GM19438 (cell line): ENCODE measurements at regions not wholly inside any gene's neighbourhood (a gene's known extent, or its start where the extent isn't known, plus 50 kb on each side); places are given as distances from the start of the nearest gene placed in this dataset.

Source experiments
- ATAC-seq: cut with Tn5 transposase; IDR thresholded peaks from one replicate; pipeline ENCODE4 v1.9.1; 2021; ENCODE audit warnings: low read depth; ENCODE audit not compliant: unreplicated experiment

GRCh38 chr2:104481341-104481740 is 372.6 kb upstream of the POU3F3 start:
- no peak for ATAC-seq

- no peak for ATAC-seq
Observed at GRCh38 chr2:104487366-104487765, 366.5 kb upstream of the POU3F3 start.

DNA sequence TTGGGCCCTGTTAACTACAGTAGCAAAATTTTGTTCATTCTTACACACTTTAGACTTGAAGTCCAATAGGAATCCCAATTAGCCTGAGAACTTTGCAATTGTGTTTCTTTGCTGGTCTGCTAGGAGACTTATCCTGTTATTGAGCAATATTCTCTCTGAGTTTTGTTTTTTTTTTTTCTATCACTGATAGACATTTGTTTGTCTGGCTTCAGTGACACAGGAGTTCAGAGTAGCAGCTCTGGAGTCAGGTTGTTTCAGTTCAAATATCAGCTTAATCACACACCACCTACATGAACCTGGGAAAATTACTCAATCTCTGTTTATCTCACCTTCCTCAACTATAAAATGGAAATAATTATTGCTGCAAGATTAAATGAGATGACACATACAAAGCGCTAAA is 360.2 kb upstream of the POU3F3 start:
- no peak for ATAC-seq

DNA sequence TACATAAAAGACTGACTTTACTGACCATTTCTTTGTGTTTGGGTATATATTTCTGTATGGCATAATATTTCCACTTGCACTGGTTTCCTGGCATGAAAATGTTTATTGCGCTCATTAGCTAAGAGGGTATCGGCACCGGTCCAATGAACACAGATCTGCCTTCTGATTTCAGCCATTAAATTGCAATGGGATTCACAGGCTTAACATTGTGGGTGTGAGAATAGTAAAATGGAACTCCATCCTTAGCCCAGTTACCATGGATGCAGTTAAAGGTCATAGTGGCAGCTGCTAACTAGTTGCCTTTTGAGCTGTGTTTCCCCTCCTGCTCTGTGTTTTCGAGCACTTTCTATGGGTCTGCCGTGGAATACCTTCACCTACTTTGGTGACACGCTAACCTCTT is 352.6 kb upstream of the POU3F3 start:
- no peak for ATAC-seq

- no peak for ATAC-seq
Observed at GRCh38 chr2:104501929-104502328, 352.0 kb upstream of the POU3F3 start.

DNA sequence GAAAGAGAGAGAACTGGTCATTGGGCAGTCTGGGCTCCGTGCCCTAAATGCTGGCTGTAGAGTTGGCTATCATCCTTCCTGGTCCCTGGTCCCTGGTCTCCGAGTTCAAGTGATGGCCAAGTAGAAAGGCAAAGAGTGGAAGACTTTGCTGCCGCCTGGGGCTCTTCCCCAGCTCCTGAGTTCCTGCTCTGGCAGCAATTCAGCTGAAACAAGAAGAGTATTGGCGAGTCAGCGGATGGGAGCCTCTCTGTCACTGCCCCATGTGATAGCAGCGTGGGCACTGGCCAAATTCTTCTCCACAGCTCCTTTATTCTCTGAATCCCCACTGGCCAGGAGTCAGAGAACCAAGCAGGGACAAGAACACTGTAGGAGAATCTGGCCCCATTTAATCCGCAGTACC is 351.0 kb upstream of the POU3F3 start:
- no peak for ATAC-seq

- ATAC-seq = no peak
Observed at GRCh38 chr2:104504331-104505073, 349.4 kb upstream of the POU3F3 start.

- no peak for ATAC-seq
Observed at GRCh38 chr2:104518256-104518655, 335.7 kb upstream of the POU3F3 start.

DNA sequence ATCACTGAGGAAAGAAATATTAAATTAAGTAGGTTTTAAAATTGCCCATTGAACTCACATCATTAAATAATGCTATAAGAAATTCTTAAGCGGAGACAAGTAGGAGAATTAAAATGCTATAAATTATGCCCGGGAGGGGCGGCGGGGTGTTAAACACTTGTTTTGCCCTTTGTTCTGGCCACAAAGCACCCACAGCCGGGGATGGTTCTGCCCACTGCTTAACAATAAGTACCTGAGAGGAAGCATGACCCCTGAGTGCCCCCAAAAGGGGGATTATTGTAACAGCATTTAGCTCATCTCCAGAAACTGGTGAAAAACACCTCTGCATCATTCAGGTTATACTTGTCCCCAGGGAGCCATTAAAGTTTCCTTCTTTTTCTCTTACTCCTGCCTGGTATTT is 332.7 kb upstream of the POU3F3 start:
- no peak for ATAC-seq

- ATAC-seq = no peak
Observed at GRCh38 chr2:104523921-104524320, 330.0 kb upstream of the POU3F3 start.

GRCh38 chr2:104528101-104528500 is 325.8 kb upstream of the POU3F3 start:
- no peak for ATAC-seq

DNA sequence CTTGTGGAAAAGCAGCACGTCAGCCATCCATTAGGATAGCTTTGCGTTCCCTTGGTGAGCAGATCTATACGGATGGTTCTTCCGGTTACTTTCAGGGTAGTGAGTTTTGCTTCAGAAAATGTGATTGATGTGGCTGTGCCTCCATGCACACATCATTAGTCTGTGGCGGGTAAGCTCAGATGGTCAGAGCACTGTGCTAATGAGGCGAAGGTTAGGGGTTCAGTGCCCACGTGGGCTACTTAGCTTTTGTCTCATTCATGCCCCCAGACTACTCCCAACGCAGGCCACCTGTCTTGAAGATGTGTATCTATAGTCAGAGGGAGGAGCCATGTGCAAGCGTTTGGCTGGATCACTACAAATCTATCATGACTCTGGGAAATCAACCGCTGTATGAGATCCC is 322.8 kb upstream of the POU3F3 start:
- ATAC-seq = no peak

DNA sequence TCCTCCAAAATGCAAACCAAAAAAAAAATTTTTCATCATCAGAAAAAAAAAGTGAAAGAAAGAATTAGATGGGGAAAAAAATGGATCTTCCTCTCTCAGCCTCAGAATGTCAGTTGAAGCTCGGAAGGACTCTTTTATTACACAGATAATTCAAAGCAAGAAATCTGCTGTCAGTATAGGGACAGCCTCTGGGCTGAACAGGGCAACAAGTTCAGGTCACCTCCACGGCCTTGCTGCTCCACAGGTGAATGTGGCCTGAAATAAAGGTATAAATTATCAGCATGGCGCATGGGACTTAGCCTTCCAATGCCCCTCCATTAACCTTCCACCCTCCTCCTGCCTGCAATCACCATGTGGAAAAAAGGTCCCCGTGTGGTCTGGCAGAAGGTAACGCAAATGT is 316.8 kb upstream of the POU3F3 start:
- no peak for ATAC-seq

GRCh38 chr2:104538077-104538476 is 315.8 kb upstream of the POU3F3 start:
- no peak for ATAC-seq

GRCh38 chr2:104539649-104540048 is 314.3 kb upstream of the POU3F3 start:
- ATAC-seq = no peak

- ATAC-seq = no peak
Observed at GRCh38 chr2:104545055-104545454, 308.9 kb upstream of the POU3F3 start.

DNA sequence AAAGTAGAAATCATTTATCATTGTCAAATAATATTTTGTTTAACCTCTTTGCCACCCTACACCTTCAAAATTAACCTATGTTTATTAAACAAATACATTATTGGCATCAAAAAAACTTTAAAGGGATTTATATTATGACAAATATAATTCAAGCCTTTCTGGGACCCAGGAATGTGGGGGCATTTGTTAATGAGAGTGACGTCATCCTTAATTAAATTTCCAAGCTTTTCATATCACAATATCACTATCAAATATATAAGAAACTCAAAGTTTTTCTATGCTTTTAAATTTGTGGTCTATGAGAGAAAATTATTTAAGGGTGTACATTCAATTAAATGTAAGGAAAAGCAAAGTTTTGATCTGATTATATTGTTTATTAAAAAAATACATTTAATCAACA is 307.4 kb upstream of the POU3F3 start:
- no peak for ATAC-seq

DNA sequence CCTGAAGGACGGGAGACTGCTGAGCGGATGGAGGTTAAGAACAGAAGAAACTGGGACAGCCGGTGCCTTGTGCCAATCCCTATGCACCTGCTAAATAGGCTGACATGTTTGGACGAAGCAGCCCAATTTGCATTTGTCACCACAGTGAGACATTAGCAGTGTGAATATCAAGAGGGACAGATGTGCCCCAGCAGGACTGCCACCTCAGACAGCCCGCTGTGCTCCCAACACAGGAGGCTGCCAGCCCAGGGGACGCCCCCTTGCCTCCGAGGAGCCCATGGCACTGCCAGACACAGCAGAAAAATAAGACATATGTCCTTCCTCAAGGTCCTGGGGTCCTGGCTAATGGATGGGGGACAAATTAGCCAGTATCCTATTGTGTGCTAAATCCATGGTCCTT is 306.7 kb upstream of the POU3F3 start:
- no peak for ATAC-seq

DNA sequence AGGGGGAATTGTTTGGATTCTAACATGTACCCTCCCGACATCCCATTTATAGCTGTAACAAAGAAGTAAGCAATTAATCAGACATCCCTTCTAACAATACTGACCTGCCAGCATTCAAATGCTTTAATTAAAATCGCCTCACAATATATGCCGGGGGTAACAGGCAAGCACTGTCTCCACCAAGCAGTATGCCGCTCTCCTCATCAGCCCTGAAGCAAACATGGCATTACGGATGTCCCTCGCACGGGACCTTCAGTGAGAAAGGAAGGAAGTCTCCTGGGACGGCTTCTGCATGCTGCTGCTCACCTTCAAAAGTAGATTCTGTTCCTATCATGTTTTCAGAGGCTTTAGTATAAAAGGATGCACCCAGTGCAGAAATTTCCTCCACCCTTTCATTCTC is 292.7 kb upstream of the POU3F3 start:
- ATAC-seq = no peak

DNA sequence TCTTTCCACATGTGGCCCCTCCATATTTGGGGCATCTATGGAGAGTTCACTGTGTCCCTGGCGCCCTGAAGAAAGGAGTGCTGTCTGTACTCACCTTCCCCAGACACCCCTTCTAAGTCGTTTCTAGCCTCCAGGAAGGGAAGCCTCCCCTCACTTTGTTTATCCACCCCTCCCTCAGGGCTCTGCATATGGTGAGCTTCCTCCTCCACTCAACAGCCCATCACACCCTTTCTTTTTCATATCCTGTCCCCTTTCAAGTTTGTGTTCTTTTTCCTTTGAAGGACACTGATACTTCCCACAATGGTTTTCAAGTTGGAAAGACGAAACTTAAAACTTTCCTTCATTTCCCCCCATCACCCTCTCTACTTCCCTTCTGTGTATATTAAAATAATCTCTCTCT is 291.4 kb upstream of the POU3F3 start:
- ATAC-seq = no peak

GRCh38 chr2:104563398-104563996 is 290.4 kb upstream of the POU3F3 start:
- no peak for ATAC-seq

DNA sequence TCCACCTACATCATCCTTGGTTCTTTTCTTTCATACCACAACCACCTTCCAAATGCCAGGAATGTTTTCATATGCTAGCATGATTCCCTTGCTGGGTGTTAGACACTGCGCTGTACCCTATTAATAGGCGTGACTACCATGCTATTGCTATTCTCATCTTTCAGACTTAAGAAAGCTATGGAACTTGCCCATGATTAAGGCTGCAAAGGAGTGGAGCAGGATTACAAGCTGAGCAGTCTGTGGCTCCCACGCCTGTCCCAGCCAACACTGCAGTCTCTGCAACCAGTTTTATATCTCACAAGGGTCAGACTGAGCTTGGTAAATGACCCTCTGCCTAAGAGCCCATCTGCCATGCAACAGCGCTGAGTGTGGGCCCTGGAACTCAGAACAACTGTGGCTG is 285.7 kb upstream of the POU3F3 start:
- ATAC-seq = no peak

DNA sequence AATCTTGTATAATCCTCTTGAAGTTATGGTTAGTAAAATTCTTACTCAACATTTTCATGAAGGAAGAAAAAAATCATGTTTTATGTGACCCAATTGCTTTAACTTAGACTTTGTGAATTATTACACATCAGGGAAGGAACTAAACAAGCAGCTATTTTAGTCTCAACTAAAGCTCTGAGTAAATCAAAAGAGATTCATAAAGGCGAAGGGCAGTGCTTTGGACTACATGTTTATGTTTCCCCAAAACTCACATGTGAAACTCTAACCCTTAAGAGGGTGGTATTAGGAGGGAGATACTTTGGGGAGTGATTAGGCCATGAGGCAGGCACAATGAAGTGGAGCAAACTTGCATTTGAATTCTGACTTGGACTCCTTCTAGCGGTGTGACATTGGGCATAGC is 283.7 kb upstream of the POU3F3 start:
- no peak for ATAC-seq
